ENCODE measurements at regions not wholly inside any gene's neighbourhood (a gene's known extent, or its start where the extent isn't known, plus 50 kb on each side); places are given as distances from the start of the nearest gene placed in this dataset.

DNA sequence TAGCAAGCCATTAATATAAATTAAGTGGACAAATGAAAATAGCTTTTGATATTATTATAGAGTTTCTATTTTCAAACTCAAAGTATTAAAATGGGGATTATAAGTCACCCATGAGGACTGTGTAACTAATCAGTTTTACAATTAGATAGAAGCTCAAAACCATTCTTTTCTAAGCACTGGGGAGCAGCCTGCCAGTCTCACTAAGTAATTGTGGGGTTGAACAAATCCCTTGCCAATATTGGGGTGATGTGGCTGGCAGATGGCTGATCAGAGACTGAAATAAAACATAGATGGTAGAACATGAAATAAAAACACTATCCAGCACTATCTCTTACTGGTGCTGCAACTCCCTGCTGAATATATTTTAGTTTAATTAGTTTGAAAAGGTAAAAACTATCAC is 353.2 kb downstream of the FLRT2 start:
- TF ChIP-seq EZH2phosphoT487 (IDR thresholded peaks at IDR 0.05; ENCODE audit: low read length) (no peak), EZH2 (optimal IDR thresholded peaks at IDR 0.05; ENCODE audit: low read depth, low read length) (no peak)
- TF ChIP-seq, protein P1, sequence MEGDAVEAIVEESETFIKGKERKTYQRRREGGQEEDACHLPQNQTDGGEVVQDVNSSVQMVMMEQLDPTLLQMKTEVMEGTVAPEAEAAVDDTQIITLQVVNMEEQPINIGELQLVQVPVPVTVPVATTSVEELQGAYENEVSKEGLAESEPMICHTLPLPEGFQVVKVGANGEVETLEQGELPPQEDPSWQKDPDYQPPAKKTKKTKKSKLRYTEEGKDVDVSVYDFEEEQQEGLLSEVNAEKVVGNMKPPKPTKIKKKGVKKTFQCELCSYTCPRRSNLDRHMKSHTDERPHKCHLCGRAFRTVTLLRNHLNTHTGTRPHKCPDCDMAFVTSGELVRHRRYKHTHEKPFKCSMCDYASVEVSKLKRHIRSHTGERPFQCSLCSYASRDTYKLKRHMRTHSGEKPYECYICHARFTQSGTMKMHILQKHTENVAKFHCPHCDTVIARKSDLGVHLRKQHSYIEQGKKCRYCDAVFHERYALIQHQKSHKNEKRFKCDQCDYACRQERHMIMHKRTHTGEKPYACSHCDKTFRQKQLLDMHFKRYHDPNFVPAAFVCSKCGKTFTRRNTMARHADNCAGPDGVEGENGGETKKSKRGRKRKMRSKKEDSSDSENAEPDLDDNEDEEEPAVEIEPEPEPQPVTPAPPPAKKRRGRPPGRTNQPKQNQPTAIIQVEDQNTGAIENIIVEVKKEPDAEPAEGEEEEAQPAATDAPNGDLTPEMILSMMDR (IDR thresholded peaks at IDR 0.05; ENCODE audit: low read length), result no peak
- Histone ChIP-seq H3K4me2 (ENCODE audit: low read depth, low read length) (no peak overlapping the region), H3K4me1 (ENCODE audit: low read length) (no peaks in the 10 kb centered on the region), H3K27ac (ENCODE audit: low read length) (no peak overlapping the region), H4K20me1 (ENCODE audit: insufficient read depth, low read length) (no peaks in the 10 kb centered on the region), H3K27me3 (replicated peaks; ENCODE audit: insufficient read depth, low read length) (no peaks in the 10 kb centered on the region), H2AFZ (ENCODE audit: low read length) (no peak overlapping the region), H3K9ac (ENCODE audit: low read length) (no peak overlapping the region), H3K4me3 (ENCODE audit: low read length) (no peak overlapping the region), H3F3A (ENCODE audit: insufficient read depth, low read length) (no peaks in the 10 kb centered on the region), H3K79me2 (ENCODE audit: low read length) (no peaks in the 10 kb centered on the region), H3K9me2 (replicated peaks; ENCODE audit: insufficient read depth, low read length) (no peaks in the 10 kb centered on the region), H3K36me3 (replicated peaks; ENCODE audit: insufficient read depth, low read length) (no peaks in the 10 kb centered on the region), H3K9me3 (replicated peaks; ENCODE audit: insufficient read depth, low read length) (no peaks in the 10 kb centered on the region)
- no peak for DNase-seq

- Histone ChIP-seq H3F3A (ENCODE audit: insufficient read depth, low read length) (no peaks in the 10 kb centered on the region), H3K36me3 (replicated peaks; ENCODE audit: insufficient read depth, low read length) (no peaks in the 10 kb centered on the region), H3K9ac (ENCODE audit: low read length) (no peak overlapping the region), H3K27me3 (replicated peaks; ENCODE audit: insufficient read depth, low read length) (no peaks in the 10 kb centered on the region), H3K4me1 (ENCODE audit: low read length) (no peaks in the 10 kb centered on the region), H3K9me3 (replicated peaks; ENCODE audit: insufficient read depth, low read length) (no peaks in the 10 kb centered on the region), H3K9me2 (replicated peaks; ENCODE audit: insufficient read depth, low read length) (no peaks in the 10 kb centered on the region), H4K20me1 (ENCODE audit: insufficient read depth, low read length) (no peaks in the 10 kb centered on the region), H3K4me3 (ENCODE audit: low read length) (no peak overlapping the region), H3K4me2 (ENCODE audit: low read depth, low read length) (no peak overlapping the region), H3K27ac (ENCODE audit: low read length) (no peak overlapping the region), H3K79me2 (ENCODE audit: low read length) (no peaks in the 10 kb centered on the region), H2AFZ (ENCODE audit: low read length) (no peak overlapping the region)
- no peak for DNase-seq
- TF ChIP-seq, protein P1 (IDR thresholded peaks at IDR 0.05; ENCODE audit: low read length), result no peak
- TF ChIP-seq EZH2phosphoT487 (IDR thresholded peaks at IDR 0.05; ENCODE audit: low read length) (no peak), EZH2 (optimal IDR thresholded peaks at IDR 0.05; ENCODE audit: low read depth, low read length) (no peak)
Measured at GRCh38 chr14:85881935-85882334, 352.0 kb downstream of the FLRT2 start.

DNA sequence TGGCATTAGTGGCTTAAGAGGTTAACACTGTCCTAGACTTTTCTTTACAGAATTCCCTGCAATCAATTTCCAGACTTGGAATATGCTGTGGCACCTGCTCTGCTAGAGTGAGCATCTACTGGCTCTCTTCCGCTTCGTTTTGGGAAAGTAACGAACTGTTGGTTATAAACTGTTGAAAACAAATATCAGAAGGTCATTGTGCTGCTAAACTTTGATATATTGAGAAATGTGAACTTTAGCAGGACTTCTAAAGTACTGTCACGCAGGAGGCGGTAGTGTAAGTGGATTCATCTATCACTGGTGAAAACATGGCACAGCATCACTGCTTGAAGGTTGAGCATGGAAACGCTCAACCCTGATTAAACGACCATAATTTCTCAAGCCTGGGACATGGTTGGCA is 348.9 kb downstream of the FLRT2 start:
- H3K79me2 ChIP-seq (ENCODE audit: low read length), result no peaks in the 10 kb centered on the region
- H4K20me1 ChIP-seq (ENCODE audit: insufficient read depth, low read length), result no peaks in the 10 kb centered on the region
- no peaks in the 10 kb centered on the region for H3K27me3 ChIP-seq (replicated peaks; ENCODE audit: insufficient read depth, low read length)
- H3K9me3 ChIP-seq (replicated peaks; ENCODE audit: insufficient read depth, low read length), result no peaks in the 10 kb centered on the region
- no peak overlapping the region for H3K4me2 ChIP-seq (ENCODE audit: low read depth, low read length)
- H3K36me3 ChIP-seq (replicated peaks; ENCODE audit: insufficient read depth, low read length), result no peaks in the 10 kb centered on the region
- H2AFZ ChIP-seq (ENCODE audit: low read length), result no peak overlapping the region
- no peaks in the 10 kb centered on the region for H3K4me1 ChIP-seq (ENCODE audit: low read length)
- DNase-seq, result no peak
- no peak overlapping the region for H3K4me3 ChIP-seq (ENCODE audit: low read length)
- no peak overlapping the region for H3K9ac ChIP-seq (ENCODE audit: low read length)
- TF ChIP-seq, protein P1 (IDR thresholded peaks at IDR 0.05; ENCODE audit: low read length), result no peak
- TF ChIP-seq EZH2phosphoT487 (IDR thresholded peaks at IDR 0.05; ENCODE audit: low read length), result no peak
- TF ChIP-seq EZH2 (optimal IDR thresholded peaks at IDR 0.05; ENCODE audit: low read depth, low read length), result no peak
- no peaks in the 10 kb centered on the region for H3K9me2 ChIP-seq (replicated peaks; ENCODE audit: insufficient read depth, low read length)
- H3F3A ChIP-seq (ENCODE audit: insufficient read depth, low read length), result no peaks in the 10 kb centered on the region
- no peak overlapping the region for H3K27ac ChIP-seq (ENCODE audit: low read length)
